ENCODE measurements at regions not wholly inside any gene's neighbourhood (a gene's known extent, or its start where the extent isn't known, plus 50 kb on each side); places are given as distances from the start of the nearest gene placed in this dataset.

DNA sequence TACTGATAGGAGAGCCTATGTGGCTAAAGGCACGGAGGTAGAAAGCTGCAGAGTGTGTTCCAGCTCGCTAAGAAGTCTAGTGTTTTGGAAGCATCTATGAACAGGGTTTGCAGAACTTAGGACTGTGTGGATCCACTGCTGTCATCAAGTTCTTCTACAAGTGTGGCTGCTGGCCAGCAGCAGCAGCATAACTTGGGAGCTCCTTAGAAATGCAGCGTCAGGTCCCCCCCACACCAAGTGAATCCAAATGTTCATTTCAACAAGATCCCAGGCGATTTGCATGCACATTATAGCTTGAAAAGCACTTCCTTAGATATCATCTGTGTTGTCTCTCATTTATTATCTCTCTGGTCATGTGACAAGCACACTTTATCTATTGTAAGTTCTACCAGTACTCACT, 131.9 kb upstream of the SHISA6 start:
- 64 to 71% methylated on average over 4 of the region's 4 CpGs for WGBS, 2 donors (ENCODE audit: low coverage in 1 of 2)
- intact Hi-C loops (cut with DNase I; ENCODE audit: low total_unique reads) = no loop called here
- in situ Hi-C loops (cut with MboI; ENCODE audit: low pct_ligation_motif_present in 1 of 4, low pct_unique_long_range_greater_than_20kb in 1 of 4, low sequenced_read_pairs in 3 of 4) = no loop called here

DNA sequence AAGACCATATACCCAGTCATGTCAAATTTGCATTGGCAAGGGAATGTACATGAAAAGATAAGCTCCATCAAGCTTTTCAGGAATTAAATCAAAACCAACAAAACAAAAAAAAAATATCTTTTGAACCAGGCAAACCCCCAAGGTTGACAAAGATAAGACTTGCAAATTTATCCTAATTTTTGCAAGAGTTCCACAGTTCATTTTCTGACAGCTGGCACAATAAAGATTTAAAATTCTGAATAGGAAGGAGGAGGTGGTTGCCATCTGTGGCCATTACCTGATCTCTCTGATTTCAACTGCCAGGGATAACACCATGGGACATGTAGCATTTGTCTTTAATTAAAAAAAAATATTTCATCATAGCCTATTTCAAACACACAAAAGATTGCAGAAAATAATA, 135.9 kb upstream of the SHISA6 start:
- in situ Hi-C loops (cut with MboI; ENCODE audit: low pct_ligation_motif_present in 1 of 4, low pct_unique_long_range_greater_than_20kb in 1 of 4, low sequenced_read_pairs in 3 of 4) (no loop called here), intact Hi-C loops (cut with DNase I; ENCODE audit: low total_unique reads) (no loop called here)
- Histone ChIP-seq H3K27me3 (no peaks in the 10 kb centered on the region), H3K36me3 (no peaks in the 10 kb centered on the region), H3K9me3 (no peaks in the 10 kb centered on the region), H3K4me3 (no peak overlapping the region), H3K27ac (no peak overlapping the region), H3K4me1 (no peaks in the 10 kb centered on the region)
- DNase-seq = no peak
- TF ChIP-seq EP300 (IDR thresholded peaks at IDR 0.05; ENCODE audit: low read depth) (no peak), POLR2A (IDR thresholded peaks at IDR 0.05) (no peak)
- TF ChIP-seq, protein P1, sequence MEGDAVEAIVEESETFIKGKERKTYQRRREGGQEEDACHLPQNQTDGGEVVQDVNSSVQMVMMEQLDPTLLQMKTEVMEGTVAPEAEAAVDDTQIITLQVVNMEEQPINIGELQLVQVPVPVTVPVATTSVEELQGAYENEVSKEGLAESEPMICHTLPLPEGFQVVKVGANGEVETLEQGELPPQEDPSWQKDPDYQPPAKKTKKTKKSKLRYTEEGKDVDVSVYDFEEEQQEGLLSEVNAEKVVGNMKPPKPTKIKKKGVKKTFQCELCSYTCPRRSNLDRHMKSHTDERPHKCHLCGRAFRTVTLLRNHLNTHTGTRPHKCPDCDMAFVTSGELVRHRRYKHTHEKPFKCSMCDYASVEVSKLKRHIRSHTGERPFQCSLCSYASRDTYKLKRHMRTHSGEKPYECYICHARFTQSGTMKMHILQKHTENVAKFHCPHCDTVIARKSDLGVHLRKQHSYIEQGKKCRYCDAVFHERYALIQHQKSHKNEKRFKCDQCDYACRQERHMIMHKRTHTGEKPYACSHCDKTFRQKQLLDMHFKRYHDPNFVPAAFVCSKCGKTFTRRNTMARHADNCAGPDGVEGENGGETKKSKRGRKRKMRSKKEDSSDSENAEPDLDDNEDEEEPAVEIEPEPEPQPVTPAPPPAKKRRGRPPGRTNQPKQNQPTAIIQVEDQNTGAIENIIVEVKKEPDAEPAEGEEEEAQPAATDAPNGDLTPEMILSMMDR (IDR thresholded peaks at IDR 0.05) = no peak

More for the DNA sequence above, 131.9 kb upstream of the SHISA6 start:
- no peak overlapping the region for H3K4me3 ChIP-seq
- H3K36me3 ChIP-seq = no peaks in the 10 kb centered on the region
- TF ChIP-seq POLR2A (IDR thresholded peaks at IDR 0.05) (no peak), POLR2AphosphoS5 (IDR thresholded peaks at IDR 0.05) (no peak), EP300 (IDR thresholded peaks at IDR 0.05; ENCODE audit: low read depth) (no peak)
- TF ChIP-seq, protein P1 (IDR thresholded peaks at IDR 0.05) = no peak
- H3K27me3 ChIP-seq = no peaks in the 10 kb centered on the region
- H3K4me1 ChIP-seq = no peaks in the 10 kb centered on the region
- no peak for DNase-seq
- no peaks in the 10 kb centered on the region for H3K9me3 ChIP-seq
- H3K27ac ChIP-seq = no peak overlapping the region

DNA sequence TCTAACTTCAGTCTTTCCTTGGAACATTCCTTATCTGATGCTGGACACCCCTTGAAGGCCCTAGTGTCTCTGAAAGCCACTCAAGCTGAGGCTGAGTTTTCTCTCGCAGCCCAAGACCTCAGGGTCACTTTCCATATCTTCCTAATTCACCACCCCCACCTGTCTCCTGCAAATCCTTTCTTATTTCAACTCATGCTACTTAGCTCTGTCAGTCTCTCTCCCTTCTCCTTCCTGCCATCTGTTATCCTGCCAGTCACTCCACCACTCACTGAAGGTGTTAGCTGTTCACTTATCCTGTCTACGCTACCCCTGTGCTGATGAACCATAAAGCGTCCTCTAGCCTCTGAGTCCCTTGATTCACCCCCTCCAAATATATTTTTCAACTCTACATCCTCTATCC, 143.9 kb upstream of the SHISA6 start:
- no peaks in the 10 kb centered on the region for H3K27me3 ChIP-seq
- H3K4me3 ChIP-seq = no peak overlapping the region
- in situ Hi-C loops (cut with MboI; ENCODE audit: low pct_ligation_motif_present in 1 of 4, low pct_unique_long_range_greater_than_20kb in 1 of 4, low sequenced_read_pairs in 3 of 4) = loop anchor here in 1 of 4 donors (25.0 kb wide), 1 partner anchor 140 kb away; the partner anchor contains the start of gene SHISA6
- TF ChIP-seq, protein P1 (IDR thresholded peaks at IDR 0.05) = no peak
- no peak for TF ChIP-seq EP300 (IDR thresholded peaks at IDR 0.05; ENCODE audit: low read depth)
- no peak for TF ChIP-seq POLR2AphosphoS5 (IDR thresholded peaks at IDR 0.05)
- TF ChIP-seq POLR2A (IDR thresholded peaks at IDR 0.05) = no peak
- H3K4me1 ChIP-seq = no peaks in the 10 kb centered on the region
- intact Hi-C loops (cut with DNase I; ENCODE audit: low total_unique reads) = no loop called here
- no peaks in the 10 kb centered on the region for H3K9me3 ChIP-seq
- no peak overlapping the region for H3K27ac ChIP-seq
- DNase-seq = no peak
- no peaks in the 10 kb centered on the region for H3K36me3 ChIP-seq
- 73 to 74% methylated on average over 3 of the region's 3 CpGs for WGBS, 2 donors (ENCODE audit: low coverage in 1 of 2)

DNA sequence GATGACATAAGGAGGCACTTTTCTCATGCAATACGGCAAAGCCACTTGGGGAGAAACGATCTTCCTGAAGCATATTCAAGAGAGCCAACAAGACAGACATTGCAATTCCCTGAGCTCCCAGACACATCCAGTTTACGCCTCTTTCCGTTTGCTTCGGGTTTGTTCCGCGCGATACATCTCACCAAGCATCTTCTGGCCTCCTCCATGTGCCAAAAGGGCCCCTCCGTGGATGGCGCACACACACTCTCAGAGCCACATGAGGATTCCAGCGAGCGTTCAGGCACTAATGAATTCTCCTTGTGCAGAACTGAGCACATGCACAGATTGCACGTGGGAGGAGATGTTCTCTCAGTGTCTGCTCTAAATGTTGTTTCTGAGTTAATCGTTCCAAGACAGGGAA, 146.7 kb upstream of the SHISA6 start:
- intact Hi-C loops (cut with DNase I; ENCODE audit: low total_unique reads) = no loop called here
- no peak for TF ChIP-seq POLR2AphosphoS5 (IDR thresholded peaks at IDR 0.05)
- TF ChIP-seq, protein P1 (IDR thresholded peaks at IDR 0.05) = no peak
- TF ChIP-seq EP300 (IDR thresholded peaks at IDR 0.05; ENCODE audit: low read depth) = no peak
- TF ChIP-seq POLR2A (IDR thresholded peaks at IDR 0.05) = no peak
- Histone ChIP-seq H3K27ac (no peak overlapping the region), H3K27me3 (no peaks in the 10 kb centered on the region), H3K4me3 (no peak overlapping the region), H3K36me3 (no peaks in the 10 kb centered on the region), H3K4me1 (no peaks in the 10 kb centered on the region), H3K9me3 (no peaks in the 10 kb centered on the region)
- 93 to 97% methylated on average over 3 to 14 of the region's 14 CpGs for WGBS, 2 donors (ENCODE audit: low coverage in 1 of 2)
- no peak for DNase-seq
- in situ Hi-C loops (cut with MboI; ENCODE audit: low pct_ligation_motif_present in 1 of 4, low pct_unique_long_range_greater_than_20kb in 1 of 4, low sequenced_read_pairs in 3 of 4) = loop anchor here in 1 of 4 donors (25.0 kb wide), 1 partner anchor 143 kb away; the partner anchor contains the start of gene SHISA6

Data from transverse colon (tissue), 4 donors.